Fibroblast of pulmonary artery (primary cell): ENCODE measurements at regions not wholly inside any gene's neighbourhood (a gene's known extent, or its start where the extent isn't known, plus 50 kb on each side); places are given as distances from the start of the nearest gene placed in this dataset.

Experiments used
- DNase-seq: peaks from one replicate; pipeline ENCODE4 v3.0.0-alpha.2; 2010; ENCODE audit warnings: low read depth
- H3K4me3 ChIP-seq: replicated peaks from 2 replicates; pipeline ENCODE4 v1.5.1; 2011; ENCODE audit warnings: low read depth, mild to moderate bottlenecking, control low read depth, low read length, moderate library complexity
- CTCF ChIP-seq: IDR thresholded peaks from 2 replicates; pipeline ENCODE4 v1.5.1; 2011; ENCODE audit warnings: mild to moderate bottlenecking, control low read depth, low read length, inconsistent platforms; ENCODE audit errors: missing control alignments

- H3K4me3 ChIP-seq = no peak overlapping the region
- no peak for TF ChIP-seq CTCF
- peak; percentile 9 for DNase-seq
Observed at GRCh38 chr3:117736846-117737245, 1027.3 kb downstream of the TUSC7 start.

DNA sequence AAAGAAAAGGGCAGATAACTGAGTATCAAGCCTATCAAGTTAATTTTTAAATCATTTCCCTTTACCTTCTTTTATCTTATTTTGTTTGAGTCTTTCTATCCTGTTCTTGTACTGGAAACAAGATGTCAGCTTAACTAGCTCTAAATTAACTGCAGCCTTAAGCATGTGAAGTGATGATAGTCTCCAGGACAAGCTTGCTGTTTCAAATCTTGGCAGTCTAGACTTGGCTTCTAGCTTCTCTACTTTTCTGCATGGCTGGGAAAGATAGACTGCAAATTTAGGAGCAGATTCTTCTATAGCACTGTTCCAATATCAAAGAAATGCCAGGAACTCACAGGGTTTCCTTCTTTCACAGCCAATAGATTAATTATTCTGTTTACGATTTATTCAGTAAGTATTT lies 1034.4 kb downstream of the TUSC7 start:
- no peak overlapping the region for H3K4me3 ChIP-seq
- no peak for TF ChIP-seq CTCF
- no peak for DNase-seq

- no peak for TF ChIP-seq CTCF
- no peak overlapping the region for H3K4me3 ChIP-seq
- DNase-seq = no peak
Observed at GRCh38 chr3:117744935-117745334, 1035.4 kb downstream of the TUSC7 start.

DNA sequence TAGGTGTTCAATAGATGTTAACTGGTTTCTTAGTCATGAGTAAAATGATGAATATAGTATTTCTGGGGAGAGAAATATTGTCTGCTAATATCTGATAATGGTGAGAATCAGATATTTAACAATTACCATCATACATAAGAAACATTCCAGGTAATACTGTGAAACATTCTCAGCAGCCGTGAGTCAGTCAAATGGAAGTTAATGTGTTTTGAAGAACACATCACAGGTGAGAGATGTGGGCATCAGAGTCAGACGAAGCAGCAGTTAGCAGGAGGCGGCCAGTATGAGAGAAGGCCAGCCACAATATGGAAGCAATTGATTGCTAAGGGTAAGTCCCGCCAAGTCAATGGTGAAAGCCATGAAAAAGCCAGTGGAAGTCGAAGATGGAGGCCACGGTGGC lies 1035.9 kb downstream of the TUSC7 start:
- TF ChIP-seq CTCF = no peak

DNA sequence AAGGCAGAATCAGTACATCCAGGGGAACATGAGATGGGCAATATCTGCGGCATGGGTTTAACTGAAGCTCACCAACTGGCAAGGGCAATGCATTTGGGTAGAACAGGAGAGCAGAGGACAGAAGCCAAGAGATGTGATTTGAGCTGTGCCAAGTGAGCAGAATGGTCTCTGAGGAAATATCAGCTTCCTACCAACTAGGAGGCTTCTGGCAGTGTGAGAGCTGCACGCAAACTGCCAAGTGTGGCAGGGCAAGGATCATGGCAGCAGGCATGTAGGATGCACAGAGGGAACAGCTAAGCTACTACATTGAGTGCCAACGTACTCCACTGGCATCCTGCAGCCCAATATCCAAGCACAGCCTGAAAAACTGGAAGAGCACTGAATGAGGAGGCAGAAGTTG lies 1036.5 kb downstream of the TUSC7 start:
- no peak overlapping the region for H3K4me3 ChIP-seq
- no peak for TF ChIP-seq CTCF
- DNase-seq = no peak

More for the DNA sequence above, 1035.9 kb downstream of the TUSC7 start:
- H3K4me3 ChIP-seq = no peak overlapping the region
- DNase-seq = no peak

- no peak for TF ChIP-seq CTCF
Observed at GRCh38 chr3:117748131-117748530, 1038.6 kb downstream of the TUSC7 start.

GRCh38 chr3:117750674-117751269 lies 1041.2 kb downstream of the TUSC7 start:
- no peak for TF ChIP-seq CTCF
- no peak overlapping the region for H3K4me3 ChIP-seq
- no peak for DNase-seq

More at GRCh38 chr3:117748131-117748530, 1038.6 kb downstream of the TUSC7 start:
- no peak overlapping the region for H3K4me3 ChIP-seq
- no peak for DNase-seq
